ENCODE measurements at regions not wholly inside any gene's neighbourhood (a gene's known extent, or its start where the extent isn't known, plus 50 kb on each side); places are given as distances from the start of the nearest gene placed in this dataset.

- peak in 3 of 5 experiments; percentile 6 to 37 (median 20) for TF ChIP-seq CTCF (IDR thresholded peaks at IDR 0.05)
- TF ChIP-seq EP300 (IDR thresholded peaks at IDR 0.05; ENCODE audit: low read depth): no peak
- no peak for TF ChIP-seq POLR2A (IDR thresholded peaks at IDR 0.05)
- TF ChIP-seq POLR2AphosphoS5 (IDR thresholded peaks at IDR 0.05): no peak
Measured at GRCh38 chr15:69576948-69577351, 124.3 kb downstream of the RPLP1 start.
